Muscle of back (tissue), 3 donors: ENCODE measurements at regions not wholly inside any gene's neighbourhood (a gene's known extent, or its start where the extent isn't known, plus 50 kb on each side); places are given as distances from the start of the nearest gene placed in this dataset.
A peak's percentile ranks its signal among the peaks of the same experiment; 100 is the strongest.
"Not testable (repeated sequence)": the region's sequence is repeated elsewhere in the genome, so short reads cannot be mapped to it uniquely, and the experiment has no call there.

Experiments used
- DNase-seq, 3 donors: peaks; one replicate each; pipeline versions ENCODE4 v3.0.0 to v3.0.0-alpha.2; 2013

DNA sequence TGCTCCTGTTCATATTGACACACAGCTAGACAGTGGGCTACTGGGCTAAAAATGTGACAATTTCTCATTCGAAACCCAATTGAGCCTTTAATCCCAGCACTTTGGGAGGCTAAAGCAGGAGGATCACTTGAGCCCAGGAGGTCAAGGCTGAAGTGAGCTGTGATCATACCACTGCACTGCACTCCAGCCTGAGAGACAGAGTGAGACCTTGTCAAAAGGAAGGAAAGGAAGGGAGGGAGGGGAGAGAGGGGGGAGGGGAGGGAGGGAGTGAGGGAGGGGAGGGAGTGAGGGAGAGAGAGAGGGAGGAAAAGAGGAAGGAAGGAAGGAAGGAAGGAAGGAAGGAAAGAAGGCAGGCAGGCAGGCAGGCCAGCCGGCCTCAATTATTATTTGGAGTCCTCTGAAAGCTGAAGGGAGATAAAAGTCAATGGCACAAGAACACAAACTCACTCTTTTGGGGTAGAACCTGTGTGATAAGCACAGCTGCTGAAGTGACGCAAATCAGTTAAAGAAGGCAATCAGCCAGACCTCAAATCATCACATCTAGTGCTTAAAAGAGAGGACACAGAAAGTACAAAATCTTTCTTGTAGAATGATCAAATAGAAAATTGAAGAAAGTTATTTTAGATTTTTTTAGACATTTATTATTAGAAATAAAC is 98.1 kb downstream of the CCDC71L start:
- DNase-seq: no peak

DNA sequence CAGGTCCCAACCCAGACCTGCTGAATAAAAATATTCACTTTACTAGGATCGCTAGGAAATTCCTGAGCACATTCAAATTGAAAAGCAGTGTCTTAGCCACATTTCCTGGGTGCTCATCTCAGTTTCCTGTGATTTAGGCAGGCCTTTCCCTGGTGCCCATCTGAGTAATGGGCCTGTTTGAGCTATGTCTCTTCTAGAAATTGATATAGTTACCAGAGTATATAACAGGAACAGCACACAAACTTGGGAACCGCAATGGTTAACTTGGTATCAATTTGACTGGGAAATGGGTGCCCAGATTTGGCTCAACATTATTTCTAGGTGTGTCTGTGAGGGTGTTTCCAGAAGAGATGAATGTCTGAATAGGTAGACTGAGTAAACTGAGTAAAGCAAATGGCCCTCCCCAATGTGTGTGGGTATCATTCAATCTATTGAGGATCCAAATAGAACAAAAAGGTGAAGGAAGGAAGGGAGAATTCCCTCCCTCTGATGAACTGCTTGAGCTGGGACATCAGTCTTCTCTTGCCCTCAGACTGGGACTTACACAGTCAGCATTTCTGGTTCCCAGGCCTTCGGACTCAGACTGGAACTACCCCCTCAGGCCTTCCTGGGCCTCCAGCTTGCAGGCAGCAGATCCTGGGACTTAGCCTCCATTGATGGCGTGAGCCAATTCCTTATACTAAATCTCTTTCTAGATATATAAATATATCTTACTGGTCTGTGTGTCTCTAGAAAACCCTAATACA is 99.1 kb downstream of the CCDC71L start:
- no peak for DNase-seq

DNA sequence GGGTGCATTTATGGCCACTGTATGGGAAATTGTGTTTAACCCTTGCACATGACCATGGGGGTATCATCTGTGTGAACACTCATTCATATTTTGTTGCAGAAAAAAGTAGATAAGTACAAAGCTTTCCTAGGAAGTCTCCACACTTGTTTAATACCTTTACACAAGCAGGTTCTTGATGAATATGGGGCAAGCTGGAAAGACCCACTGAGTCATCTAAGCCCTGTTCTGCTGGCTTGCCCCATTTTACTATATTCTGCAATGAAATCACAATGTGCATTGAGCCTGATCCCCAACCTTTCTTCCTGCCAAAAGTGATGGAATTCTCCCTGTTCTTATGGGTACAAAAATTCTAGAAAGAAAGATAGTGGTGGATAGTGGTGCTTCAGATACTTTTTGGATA is 99.8 kb downstream of the CCDC71L start:
- DNase-seq: no peak

DNA sequence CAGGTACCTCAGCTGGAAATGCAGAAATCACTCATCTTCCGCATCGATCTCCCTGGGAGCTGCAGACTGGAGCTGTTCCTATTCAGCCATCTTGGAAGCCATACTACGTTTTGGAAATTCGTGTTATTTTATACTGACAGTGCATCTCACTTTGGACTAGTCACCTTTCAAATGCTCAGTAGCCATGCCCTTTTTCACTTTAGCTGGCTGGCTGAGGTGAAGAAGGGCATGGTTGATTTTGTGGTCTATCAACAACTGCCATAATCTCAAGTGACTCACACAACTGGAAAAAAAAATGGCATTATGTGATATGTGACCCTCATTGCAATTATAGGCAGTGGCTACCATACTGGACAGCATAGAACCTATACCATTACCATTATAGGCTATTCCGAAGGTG is 100.5 kb downstream of the CCDC71L start:
- DNase-seq: no peak

DNA sequence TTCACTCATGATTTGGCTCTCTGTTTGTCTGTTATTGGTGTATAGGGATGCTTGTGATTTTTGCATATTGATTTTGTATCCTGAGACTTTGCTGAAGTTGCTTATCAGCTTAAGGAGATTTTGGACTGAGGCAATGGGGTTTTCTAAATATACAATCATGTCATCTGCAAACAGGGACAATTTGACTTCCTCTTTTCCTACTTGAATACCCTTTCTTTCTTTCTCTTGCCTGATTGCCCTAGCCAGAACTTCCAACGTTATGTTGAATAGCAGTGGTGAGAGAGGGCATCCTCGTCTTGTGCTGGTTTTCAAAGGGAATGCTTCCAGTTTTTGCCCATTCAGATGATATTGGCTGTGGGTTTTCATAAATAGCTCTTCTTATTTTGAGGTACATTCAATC is 104.7 kb downstream of the CCDC71L start:
- not testable (repeated sequence) for DNase-seq

DNA sequence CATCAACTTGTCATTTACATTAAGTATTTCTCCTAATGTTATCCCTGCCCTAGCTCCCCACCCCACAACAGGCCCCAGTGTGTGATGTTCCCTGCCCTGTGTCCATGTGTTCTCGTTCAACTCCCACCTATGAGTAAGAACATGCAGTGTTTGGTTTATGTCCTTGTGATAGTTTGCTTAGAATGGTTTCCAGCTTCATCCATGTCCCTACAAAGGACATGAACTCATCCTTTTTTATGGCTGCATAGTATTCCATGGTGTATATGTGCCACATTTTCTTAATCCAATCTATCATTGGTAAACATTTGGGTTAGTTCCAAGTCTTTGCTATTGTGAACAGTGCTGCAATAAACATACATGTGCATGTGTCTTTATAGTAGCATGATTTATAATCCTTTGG is 106.3 kb downstream of the CCDC71L start:
- DNase-seq: not testable (repeated sequence)

DNA sequence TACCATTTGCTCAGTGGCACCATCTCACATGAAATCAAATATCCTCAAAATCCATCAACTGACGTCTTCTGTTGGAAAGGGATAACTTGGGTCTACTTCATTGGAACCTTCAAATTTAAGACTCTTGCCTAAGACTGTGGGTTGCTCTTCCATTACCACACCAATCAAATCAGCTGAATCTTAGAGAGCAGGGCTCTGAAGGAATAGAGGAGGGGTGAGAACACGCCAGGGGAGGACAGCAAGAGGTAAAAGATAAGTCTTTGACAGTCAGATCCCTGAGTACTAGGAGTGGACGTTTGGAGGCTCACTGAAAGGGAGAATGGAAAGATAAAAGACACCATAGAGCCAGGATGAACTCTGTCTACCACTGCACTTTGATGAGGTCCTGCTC is 107.5 kb downstream of the CCDC71L start:
- no peak for DNase-seq

DNA sequence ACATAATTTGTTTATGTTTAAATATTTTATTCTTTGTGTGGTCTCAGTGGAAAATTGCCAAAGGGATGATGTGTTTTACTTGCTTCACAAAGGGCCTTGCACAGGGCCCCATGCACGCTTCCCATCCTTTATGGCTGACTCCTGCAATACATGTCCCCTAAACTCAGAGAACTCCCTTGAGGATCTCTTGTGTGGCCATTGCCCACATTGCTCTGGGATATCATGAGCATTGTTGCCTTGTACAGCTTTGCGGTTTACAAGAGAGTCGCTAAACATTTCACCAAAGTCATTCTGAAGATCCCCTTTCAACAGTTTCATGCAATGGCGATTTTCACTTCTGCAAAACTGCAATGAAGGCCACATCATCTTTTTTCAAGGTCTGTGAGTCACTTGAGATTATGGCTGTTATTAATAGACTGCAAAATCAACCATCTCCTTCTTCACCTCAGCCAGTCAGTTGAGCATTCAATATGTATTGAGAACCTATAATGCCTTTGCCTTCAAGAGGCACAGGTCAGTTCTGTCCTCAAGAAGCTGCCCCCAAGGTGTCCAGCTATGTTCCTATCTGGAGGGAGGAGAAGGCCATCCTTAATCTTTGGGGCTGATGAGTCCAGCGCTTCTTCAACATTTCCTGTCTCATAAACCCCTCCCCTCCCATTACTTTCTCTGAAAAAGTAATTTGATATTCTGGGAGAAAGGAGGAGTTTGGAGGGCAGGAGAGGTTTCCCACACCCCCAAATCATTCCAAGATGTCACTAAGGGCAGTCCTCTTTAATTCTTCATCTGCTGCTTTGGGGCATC is 108.1 kb downstream of the CCDC71L start:
- peak in 1 of 3 donors; percentile 23 for DNase-seq

DNA sequence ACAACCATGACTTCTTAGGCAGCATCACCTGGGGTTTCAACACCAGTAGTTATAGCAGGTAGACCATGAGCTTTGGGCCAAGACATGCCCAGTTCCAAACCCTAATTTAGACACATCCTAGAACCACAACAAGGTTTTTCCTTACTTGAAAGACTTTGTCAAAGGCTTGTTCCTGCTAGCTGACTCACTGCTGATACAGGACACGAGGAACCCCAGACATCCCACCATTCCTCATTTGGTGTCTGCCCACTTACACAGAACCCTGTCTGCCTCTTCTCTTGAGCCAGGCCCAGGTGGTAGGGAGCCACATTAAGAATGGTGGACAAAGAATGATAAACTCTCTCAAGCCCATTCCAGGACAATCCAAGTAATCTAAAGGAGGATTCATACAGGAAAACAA is 109.0 kb downstream of the CCDC71L start:
- DNase-seq: no peak

DNA sequence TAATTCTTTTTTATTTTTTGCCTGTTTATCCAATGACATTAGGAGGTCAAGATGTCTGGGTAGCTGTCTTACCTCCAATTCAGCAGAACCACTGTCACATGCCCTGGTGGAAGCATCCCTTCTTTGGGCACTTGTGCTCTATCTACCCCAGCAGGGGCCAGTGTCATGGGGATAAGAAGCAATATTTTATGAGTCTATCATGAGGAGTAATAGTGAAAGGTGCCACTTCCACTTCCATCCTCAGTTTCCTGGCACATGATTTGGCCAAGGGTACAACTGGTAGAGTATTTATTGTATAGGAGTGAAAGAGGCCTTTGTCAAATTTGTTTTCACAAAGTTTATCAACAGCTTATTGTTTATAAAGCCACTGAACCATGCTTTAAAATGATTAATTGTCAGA is 112.5 kb downstream of the CCDC71L start:
- no peak for DNase-seq

DNA sequence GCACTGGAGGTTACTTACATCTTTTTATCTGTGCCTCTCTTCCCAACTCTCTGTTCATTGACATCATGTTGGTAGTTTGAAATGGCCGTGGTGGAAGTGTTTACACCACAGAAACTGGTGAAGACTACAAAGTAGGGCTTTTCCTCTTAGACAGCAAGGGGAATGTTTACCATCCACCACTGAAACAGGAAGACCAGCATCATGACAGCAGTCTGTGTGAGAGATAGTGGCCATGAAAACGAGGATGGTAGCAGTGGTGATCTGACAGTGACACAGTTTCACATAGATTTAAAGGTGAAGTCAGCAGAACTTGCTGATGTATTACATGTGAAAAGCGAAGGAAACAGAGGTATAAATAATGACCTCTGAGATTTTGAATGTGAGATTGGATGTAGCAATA is 115.7 kb downstream of the CCDC71L start:
- no peak for DNase-seq

DNA sequence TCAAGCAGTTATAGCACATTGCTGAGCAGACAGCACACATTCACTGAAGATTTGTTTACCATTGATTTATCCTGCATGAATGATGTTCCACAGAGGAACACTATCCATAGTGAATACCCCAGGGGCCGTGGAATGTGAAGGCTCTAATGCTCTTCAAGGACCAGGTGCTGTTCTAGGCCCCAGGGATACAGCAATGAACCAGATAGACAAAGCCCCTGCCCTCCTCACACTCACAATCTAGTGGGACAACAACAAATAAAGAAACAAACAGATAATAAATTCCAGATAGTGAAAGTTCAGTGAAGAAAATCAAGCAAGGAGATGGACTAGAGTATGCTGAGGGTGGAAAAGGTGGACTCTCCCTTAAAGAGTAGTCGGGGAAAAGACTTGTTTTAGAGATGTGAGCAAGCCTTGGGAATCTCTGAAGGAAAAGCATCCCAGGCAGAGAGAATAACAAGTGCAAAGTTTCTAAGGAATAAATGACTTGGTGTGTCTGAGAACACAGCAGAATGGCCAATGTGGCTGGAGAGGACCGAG is 117.7 kb downstream of the CCDC71L start:
- no peak for DNase-seq

DNA sequence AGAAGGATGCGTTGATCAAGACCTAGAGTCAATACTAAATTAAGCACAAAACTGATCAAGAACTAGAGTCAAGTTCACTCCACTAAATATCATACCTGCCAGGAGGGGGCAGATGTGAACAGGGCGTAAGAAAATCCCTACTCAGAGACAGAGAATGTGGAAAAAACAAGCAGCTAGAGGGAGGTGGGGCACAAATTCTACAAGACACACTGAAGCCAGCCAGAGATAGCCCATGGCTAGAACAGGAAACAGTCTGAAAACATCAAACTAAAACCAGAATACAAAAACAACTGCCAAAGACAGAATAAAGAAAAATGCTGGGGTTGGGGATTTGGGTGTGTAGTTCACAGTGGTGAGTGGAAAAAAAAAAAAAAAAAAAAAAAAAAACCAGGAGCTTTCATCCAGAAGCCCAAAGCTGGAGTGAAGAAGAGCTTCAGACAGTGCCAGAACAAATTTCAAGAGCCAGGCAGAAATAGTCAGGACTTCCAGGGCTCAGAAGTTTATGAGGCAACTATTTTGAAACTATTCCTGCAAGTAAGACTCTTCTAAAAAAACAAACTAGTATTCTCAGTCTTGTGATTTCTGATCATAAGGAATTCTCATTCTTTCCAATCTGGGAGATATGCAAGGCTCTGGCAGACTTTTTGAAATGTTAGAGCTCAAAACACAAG is 118.3 kb downstream of the CCDC71L start:
- peak; percentile 51 to 76 (median 70) for DNase-seq

DNA sequence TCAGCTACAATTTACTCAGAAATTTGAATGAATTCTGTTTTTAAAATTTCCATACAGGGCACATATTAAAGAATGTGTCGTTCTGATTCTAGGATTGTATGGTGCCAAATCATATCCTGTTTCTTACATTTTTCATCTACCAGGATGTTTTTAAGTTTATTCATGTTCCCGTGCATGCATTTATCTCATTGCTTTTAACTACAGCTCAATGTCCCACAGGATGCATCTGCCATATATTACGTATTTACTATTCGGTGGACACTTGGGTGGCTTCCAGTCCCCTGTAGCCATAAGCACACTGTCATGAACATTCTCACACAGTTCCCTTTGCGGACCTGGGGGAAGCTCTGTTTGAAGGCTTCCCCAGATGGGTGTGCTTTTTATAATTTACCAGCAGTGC is 122.3 kb downstream of the CCDC71L start:
- DNase-seq: peak in 1 of 3 donors; percentile 12

DNA sequence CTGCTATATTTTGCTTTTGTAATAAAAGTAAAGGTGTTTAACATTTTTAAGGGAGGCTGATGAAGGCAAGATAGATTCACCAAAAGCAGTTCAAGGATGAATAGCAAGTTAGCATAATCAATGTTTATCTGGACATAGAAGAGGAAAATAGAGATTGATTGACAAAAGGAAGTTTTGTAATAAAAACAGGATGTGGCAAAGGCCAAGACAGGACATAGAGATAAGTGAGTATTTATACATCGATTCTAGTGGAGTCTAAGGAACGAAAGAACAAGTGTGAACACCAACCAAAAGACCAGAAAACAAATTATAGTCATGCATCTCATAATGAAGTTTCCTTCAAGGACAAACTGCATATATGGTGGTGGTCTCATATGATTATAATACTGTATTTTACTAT is 123.8 kb downstream of the CCDC71L start:
- no peak for DNase-seq

DNA sequence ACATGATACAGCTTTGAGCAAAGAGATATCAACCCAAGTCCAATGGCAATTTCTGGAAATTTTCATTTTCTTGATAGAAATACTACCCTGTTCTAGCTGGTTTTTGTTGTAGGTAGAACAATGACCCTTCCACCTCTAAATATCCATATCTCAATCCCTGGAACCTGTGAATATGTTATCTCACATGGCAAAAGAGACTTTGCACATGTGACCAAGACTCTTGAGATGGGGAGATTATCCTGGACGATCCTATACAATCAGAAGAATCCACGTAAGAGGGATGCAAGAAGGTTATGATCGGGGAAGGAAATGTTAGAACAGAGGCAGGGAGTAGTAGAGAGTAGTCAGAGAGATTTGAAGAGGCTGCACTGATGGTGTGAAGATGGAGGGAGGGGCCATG is 124.9 kb downstream of the CCDC71L start:
- DNase-seq: no peak

DNA sequence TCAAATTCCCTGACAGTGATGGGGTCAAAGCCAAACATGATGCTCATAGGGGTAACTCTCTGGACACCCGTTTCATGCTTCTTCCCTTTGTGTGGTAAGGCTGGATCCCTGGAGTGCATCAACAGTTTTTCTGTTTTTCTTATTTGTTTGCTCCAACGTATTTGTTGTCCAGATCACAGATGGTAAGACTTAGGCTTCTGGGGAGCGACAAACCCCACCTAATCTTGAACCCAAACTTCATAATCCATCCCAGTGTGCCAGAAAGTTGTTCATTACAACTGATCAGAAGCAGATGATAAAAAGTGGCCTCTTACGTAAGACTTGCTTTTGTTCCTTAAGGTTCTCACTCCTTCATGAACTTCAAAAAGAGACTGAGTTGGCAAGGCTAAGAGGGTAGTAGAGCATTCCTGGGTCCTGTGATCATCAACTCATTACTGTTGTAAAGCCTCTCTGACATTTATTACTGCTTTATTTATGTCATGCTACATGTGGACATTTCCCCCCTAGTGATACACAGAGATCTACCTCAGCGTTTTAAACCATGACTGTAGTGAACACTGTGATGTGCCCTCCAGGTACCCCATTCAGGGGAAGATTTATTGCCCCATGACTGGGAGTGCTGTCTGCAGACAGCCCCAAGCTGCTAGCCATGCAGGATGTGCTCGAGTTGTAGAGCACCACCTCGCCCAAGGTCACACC is 125.6 kb downstream of the CCDC71L start:
- no peak for DNase-seq

DNA sequence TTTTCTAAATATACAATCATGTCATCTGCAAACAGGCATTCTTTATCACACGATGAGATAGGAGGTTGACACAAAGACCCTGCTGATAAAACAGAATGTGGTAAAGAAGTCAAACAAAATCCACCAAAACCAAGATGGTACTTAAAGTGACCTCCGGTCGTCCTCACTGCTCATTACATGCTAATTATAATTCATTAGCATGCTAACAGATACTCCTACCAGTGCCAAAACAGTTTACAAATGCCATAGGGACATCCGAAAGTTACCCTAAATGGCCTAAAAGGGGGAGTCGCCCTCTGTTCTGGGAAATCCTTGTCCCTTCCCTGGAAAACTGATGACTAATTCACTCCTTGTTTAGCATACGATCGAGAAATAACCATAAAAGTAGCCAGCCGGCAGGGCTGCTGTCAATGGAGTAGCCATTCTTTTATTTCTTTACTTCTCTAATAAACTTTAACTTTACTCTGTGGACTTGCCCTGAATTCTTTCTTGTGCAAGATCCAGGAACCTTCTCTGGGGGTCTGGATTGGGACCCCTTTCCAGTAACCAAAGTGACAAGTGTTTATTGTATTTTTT is 126.6 kb downstream of the CCDC71L start:
- no peak for DNase-seq

DNA sequence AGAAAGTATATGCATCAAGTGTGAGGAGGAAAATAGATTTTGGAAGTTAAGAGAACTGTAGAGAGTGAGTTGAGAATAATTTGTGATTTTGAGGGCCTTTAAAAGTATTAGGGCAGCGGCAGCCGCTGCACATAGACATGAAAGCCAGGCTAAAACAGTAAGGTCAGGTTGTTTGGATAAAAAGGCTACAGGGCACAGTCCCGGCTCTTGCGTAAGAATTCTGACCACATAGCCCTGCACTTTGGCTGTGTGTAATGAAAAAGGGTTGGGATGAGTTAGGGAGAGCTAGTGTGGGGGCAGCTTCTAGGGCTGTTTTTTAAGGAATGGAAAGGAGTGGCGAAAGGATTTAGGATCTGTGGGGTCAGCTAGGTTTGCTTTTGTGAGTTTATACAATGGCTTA is 130.8 kb downstream of the CCDC71L start:
- DNase-seq: not testable (repeated sequence)

DNA sequence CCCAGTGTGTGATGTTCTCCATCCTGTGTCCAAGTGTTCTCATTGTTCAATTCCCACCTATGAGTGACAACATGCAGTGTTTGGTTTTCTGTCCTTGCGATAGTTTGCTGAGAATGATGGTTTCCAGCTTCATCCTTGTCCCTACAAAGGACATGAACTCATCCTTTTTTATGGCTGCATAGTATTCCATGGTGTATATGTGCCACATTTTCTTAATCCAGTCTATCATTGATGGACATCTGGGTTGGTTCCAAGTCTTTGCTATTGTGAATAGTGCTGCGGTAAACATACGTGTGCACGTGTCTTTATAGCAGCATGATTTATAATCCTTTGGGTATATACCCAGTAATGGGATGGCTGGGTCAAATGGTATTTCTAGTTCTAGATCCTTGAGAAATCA is 134.3 kb downstream of the CCDC71L start:
- DNase-seq: not testable (repeated sequence)

DNA sequence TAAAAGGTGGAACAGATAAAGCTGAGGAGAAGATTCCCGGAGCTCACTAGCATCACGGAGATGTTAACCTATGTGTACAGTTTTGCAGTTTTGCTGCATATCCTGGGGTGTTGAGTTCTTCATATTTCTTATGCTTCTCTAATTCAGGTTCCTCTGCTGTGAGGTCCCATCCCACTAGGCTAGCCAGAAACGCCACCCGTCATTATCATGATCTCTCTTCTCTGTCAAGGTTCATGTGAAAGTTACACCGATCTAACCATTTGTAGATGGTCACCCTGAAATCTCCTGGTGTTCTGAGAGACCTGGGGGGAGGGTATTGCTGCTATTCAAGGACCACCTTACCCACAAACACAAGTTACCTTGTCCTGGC is 136.3 kb downstream of the CCDC71L start:
- DNase-seq: no peak
